ENCODE measurements at regions not wholly inside any gene's neighbourhood (a gene's known extent, or its start where the extent isn't known, plus 50 kb on each side); places are given as distances from the start of the nearest gene placed in this dataset.

GRCh38 chr16:56108724-56109123, 82.6 kb upstream of the GNAO1 start:
- ChIA-PET CTCF (no interaction called here), POLR2A (no interaction called here)
- intact Hi-C loops (cut with micrococcal nuclease; ENCODE audit: unreplicated experiment) = no loop called here
- DNase-seq (ENCODE audit: low read depth, low spot score) = no peak
- H3K36me3 ChIP-seq (ENCODE audit: control insufficient read depth, insufficient read depth, low read length) = no peaks in the 10 kb centered on the region
- H3K4me1 ChIP-seq (ENCODE audit: control insufficient read depth, insufficient read depth, low read length) = no peaks in the 10 kb centered on the region
- in situ Hi-C loops (cut with HindIII; ENCODE audit: low pct_unique_long_range_greater_than_20kb, low sequenced_read_pairs) = no loop called here
- H3K27ac ChIP-seq (ENCODE audit: low read length) = no peak overlapping the region
- TF ChIP-seq CTCF (IDR thresholded peaks at IDR 0.05) = no peak
- no peak for TF ChIP-seq TCF7L2 (IDR thresholded peaks at IDR 0.05; ENCODE audit: low read depth, low read length)
- no peak for TF ChIP-seq SIN3A (IDR thresholded peaks at IDR 0.05; ENCODE audit: borderline replicate concordance, insufficient read depth, low read depth, low read length)
- TF ChIP-seq POLR2AphosphoS5 (IDR thresholded peaks at IDR 0.05; ENCODE audit: low read depth, low read length) = no peak
- TF ChIP-seq REST (IDR thresholded peaks at IDR 0.05; ENCODE audit: insufficient read depth in 1 of 2, low read depth in 2 of 2, low read length in 1 of 2) = no peak
- BruUV-seq (replicated peaks) = no TSS peak
- H3K4me3 ChIP-seq (ENCODE audit: low read depth in 2 of 2, low read length in 2 of 2) = no peak overlapping the region
- no peak for ATAC-seq
- H3K9me3 ChIP-seq (ENCODE audit: control insufficient read depth, insufficient read depth, low read depth, low read length) = no peaks in the 10 kb centered on the region
- H3K27me3 ChIP-seq (ENCODE audit: control insufficient read depth, insufficient read depth, low read length) = no peaks in the 10 kb centered on the region

GRCh38 chr16:56108056-56108471, 83.2 kb upstream of the GNAO1 start:
- H3K36me3 ChIP-seq (ENCODE audit: control insufficient read depth, insufficient read depth, low read length) = no peaks in the 10 kb centered on the region
- H3K4me1 ChIP-seq (ENCODE audit: control insufficient read depth, insufficient read depth, low read length) = no peaks in the 10 kb centered on the region
- intact Hi-C loops (cut with micrococcal nuclease; ENCODE audit: unreplicated experiment) = no loop called here
- H3K27me3 ChIP-seq (ENCODE audit: control insufficient read depth, insufficient read depth, low read length) = no peaks in the 10 kb centered on the region
- H3K9me3 ChIP-seq (ENCODE audit: control insufficient read depth, insufficient read depth, low read depth, low read length) = no peaks in the 10 kb centered on the region
- TF ChIP-seq REST (IDR thresholded peaks at IDR 0.05; ENCODE audit: insufficient read depth in 1 of 2, low read depth in 2 of 2, low read length in 1 of 2) (no peak), CTCF (IDR thresholded peaks at IDR 0.05) (no peak), SIN3A (IDR thresholded peaks at IDR 0.05; ENCODE audit: borderline replicate concordance, insufficient read depth, low read depth, low read length) (no peak), POLR2AphosphoS5 (IDR thresholded peaks at IDR 0.05; ENCODE audit: low read depth, low read length) (no peak), TCF7L2 (IDR thresholded peaks at IDR 0.05; ENCODE audit: low read depth, low read length) (no peak)
- CTCF ChIA-PET = no interaction called here
- POLR2A ChIA-PET = no interaction called here
- BruUV-seq (replicated peaks) = no TSS peak
- in situ Hi-C loops (cut with HindIII; ENCODE audit: low pct_unique_long_range_greater_than_20kb, low sequenced_read_pairs) = no loop called here
- DNase-seq (ENCODE audit: low read depth, low spot score) (no peak), ATAC-seq (no peak)
- no peak overlapping the region for H3K4me3 ChIP-seq (ENCODE audit: low read depth in 2 of 2, low read length in 2 of 2)
- H3K27ac ChIP-seq (ENCODE audit: low read length) = no peak overlapping the region
